Stimulated activated naive CD8-positive, alpha-beta T cell treated with anti-CD3 and anti-CD28 coated beads, Interleukin-15, Interleukin-2, amounts not matched to agents 100 ng/mL and 50 ng/mL, for 24 hours (primary cell): ENCODE measurements at regions not wholly inside any gene's neighbourhood (a gene's known extent, or its start where the extent isn't known, plus 50 kb on each side); places are given as distances from the start of the nearest gene placed in this dataset.

Experiments used
- H3K27ac Mint-ChIP-seq: one replicate; pipeline ENCODE4 v1.8.0; 2021; ENCODE audit warnings: mild to moderate bottlenecking, mixed read lengths
- H3K27me3 Mint-ChIP-seq: one replicate; pipeline ENCODE4 v1.8.0; 2021; ENCODE audit warnings: mixed read lengths
- H3K36me3 Mint-ChIP-seq: one replicate; pipeline ENCODE4 v1.8.0; 2021; ENCODE audit warnings: low read depth, mixed read lengths
- H3K4me1 Mint-ChIP-seq: one replicate; pipeline ENCODE4 v1.8.0; 2021; ENCODE audit warnings: low read depth, mixed read lengths
- H3K4me3 Mint-ChIP-seq: one replicate; pipeline ENCODE4 v1.8.0; 2021; ENCODE audit warnings: mild to moderate bottlenecking, mixed read lengths
- H3K9me3 Mint-ChIP-seq: one replicate; pipeline ENCODE4 v1.8.0; 2021; ENCODE audit warnings: mixed read lengths

DNA sequence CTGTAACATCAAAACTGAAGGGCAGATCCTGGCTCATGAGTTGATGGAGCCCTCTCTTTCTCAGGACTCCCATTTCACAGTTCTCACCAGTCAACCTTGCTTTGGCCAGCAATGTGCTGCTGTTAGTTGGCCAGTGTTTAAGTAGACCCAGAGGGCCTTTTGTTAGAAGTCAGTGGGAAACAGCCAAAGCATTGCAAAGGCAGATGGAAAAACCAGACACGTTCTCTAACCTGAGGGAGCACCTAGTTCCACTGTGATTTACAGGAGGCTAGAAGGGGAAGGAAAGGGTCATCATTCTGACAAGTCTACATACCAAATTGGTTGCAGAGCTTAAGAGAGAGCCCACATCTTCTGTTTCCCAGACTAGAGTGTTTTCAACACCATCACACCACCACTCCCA, 196.4 kb downstream of the OPA1 start:
- no peaks in the 10 kb centered on the region for H3K9me3 Mint-ChIP-seq
- no peaks in the 10 kb centered on the region for H3K36me3 Mint-ChIP-seq
- H3K27me3 Mint-ChIP-seq = peaks cover 51% of the 10 kb centered on the region
- H3K27ac Mint-ChIP-seq = no peak overlapping the region
- H3K4me1 Mint-ChIP-seq = no peaks in the 10 kb centered on the region
- H3K4me3 Mint-ChIP-seq = no peak overlapping the region

DNA sequence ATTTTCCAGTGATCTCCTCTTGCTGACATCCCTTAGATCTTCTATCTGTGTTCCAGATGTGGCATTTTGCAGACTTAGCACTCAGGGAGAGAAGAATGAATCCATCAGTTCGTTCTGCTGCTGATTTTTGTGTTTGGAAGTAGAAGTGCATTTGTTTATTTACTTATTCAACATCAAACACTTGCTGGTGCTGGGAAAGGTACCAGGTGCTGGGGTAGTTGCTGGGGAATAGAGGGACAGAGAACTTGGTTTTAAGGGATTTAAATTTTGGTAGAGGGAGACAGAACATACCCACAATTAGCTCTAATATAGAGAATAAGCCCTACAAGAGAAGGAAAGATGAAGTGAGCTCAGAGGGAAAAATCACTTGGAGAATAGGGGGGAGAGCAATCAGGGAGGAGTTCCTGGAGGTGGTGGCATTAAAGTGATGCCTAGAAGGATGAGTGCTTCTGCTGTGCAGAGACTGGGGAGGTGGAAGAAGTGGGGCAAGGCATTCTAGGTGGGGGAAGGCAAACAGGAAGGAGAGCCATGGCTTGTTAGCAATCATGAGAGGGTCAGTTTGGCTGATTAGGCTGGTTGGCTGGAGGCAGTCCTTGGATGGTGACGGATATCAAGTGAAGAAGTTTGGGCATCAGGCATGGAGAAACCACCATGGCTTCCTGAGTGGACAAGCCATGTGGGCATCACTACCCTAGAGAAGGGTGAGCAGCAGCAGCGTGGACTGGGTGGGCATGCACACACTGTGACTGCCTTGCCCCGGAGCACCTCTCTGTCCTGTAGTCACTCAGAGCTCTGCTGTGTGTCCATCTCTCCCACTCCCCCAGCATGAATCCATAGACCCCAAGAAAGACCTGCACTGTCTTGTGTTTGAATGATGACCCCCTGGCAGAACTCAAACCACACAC, 197.3 kb downstream of the OPA1 start:
- H3K9me3 Mint-ChIP-seq = no peaks in the 10 kb centered on the region
- no peak overlapping the region for H3K4me3 Mint-ChIP-seq
- H3K4me1 Mint-ChIP-seq = no peaks in the 10 kb centered on the region
- peaks cover 49% of the 10 kb centered on the region for H3K27me3 Mint-ChIP-seq
- H3K27ac Mint-ChIP-seq = no peak overlapping the region
- H3K36me3 Mint-ChIP-seq = no peaks in the 10 kb centered on the region

DNA sequence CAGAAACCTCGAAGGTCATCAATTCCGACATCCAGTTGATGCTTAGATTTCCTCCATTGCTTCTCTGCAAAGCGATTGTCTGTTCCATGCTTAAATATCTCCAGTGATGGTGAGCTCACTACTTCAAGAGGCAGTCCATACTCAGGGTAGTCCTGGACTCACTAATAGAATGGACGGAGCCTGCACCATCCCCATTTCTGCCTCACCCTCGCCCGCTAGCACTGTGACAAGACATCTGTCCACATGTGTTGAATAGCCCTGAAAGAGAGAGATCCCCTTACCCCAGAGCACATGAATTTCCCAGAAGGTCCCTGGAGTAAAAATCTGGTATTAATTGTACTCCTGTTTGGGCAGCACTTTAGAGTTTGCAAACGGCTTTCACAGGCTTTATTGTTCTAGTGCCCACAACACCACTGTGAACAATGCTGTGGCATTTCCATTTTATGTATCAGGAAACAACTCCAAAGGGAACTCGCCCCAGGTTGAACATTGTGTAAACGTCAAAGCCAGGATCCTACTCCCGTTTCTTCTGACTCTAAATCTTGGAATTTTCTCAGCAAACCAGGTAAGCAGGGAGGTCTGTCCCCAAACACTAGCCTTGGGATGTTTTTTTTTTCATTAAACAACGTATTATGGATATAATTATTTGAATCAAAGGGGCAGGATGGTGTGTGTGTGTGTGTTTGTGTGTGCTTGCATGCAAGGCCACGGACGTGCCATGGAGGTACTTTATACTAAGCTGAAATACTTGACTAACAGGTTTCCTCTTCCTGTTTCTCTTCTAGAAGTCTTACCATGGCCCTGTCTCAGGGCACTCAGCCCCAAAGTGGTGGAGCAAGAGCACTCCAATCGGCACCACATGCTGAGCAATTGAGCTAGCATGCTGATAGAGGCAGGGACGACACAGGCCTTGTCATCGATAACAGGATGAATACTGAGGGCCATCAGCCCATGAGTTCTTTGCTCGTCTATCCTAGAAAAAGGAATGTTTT, 198.3 kb downstream of the OPA1 start:
- Mint-ChIP-seq H3K4me3 (no peak overlapping the region), H3K4me1 (no peaks in the 10 kb centered on the region), H3K9me3 (no peaks in the 10 kb centered on the region), H3K36me3 (no peaks in the 10 kb centered on the region), H3K27ac (no peak overlapping the region), H3K27me3 (peaks cover 54% of the 10 kb centered on the region)

DNA sequence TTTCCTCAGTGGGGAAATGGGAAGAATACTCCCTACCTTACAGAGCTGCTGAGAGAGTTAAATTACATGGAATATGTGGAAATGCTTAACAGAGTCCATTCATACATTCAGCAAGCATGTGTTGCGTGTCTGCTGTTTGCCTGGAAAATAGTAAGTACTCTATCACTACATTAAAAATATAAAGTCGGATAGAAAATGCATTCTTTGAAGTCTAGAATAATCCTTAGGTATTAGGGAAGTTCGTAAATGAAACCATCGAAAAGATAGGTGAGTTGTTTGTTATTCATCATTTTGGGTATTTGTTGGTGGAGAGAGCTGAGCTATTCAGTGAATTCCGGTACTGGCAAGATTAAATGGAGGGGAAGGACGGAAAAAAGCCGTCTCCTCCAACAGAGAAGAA, 200.1 kb downstream of the OPA1 start:
- peaks cover 45% of the 10 kb centered on the region for H3K27me3 Mint-ChIP-seq
- no peaks in the 10 kb centered on the region for H3K9me3 Mint-ChIP-seq

DNA sequence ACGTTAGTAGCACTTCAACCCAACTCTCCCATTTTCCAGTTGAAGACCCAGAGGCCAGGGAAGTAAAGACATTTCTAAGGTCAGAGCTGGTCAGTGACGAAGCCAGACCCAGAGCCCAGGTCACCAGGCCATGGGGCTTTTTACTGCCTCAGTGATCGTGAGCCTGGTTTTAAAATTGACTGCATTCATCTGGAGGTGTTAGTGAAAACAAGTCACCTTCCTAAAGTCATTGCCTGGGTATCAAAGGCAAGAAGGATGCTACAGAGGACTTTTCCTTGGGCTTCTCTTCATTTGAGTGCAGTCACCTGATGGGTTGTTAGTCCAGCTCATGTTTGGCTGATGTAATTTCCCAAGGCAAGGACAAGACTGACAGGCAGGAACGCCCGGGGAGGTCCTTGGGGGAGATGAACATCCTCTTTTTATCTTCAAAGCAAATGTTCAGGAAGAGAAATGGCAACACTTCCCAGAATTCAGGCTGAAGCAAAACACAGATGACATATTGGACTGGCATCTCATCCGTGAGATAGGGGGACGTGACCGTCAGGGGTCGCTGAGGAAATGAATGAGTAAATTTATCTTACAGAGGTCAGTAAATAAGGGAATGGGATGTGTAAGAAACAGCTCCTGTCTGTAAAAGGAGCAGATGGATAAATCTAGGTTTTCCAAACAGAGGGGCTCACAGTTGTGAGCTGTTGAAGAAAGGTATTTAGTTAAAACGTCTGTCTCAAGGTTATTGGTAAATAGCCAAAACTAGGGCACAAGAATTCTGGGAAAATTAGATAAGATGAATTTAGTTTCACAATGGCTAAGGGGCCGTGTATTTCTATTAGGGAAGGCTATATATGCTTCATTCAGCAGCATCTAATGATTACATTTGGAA, 201.2 kb downstream of the OPA1 start:
- H3K4me3 Mint-ChIP-seq = no peak overlapping the region
- H3K9me3 Mint-ChIP-seq = no peaks in the 10 kb centered on the region
- H3K27ac Mint-ChIP-seq = no peak overlapping the region
- H3K27me3 Mint-ChIP-seq = peaks cover 37% of the 10 kb centered on the region
- no peaks in the 10 kb centered on the region for H3K4me1 Mint-ChIP-seq
- H3K36me3 Mint-ChIP-seq = no peaks in the 10 kb centered on the region

More for the DNA sequence above, 200.1 kb downstream of the OPA1 start:
- Mint-ChIP-seq H3K36me3 (no peaks in the 10 kb centered on the region), H3K27ac (no peak overlapping the region), H3K4me1 (no peaks in the 10 kb centered on the region), H3K4me3 (no peak overlapping the region)

DNA sequence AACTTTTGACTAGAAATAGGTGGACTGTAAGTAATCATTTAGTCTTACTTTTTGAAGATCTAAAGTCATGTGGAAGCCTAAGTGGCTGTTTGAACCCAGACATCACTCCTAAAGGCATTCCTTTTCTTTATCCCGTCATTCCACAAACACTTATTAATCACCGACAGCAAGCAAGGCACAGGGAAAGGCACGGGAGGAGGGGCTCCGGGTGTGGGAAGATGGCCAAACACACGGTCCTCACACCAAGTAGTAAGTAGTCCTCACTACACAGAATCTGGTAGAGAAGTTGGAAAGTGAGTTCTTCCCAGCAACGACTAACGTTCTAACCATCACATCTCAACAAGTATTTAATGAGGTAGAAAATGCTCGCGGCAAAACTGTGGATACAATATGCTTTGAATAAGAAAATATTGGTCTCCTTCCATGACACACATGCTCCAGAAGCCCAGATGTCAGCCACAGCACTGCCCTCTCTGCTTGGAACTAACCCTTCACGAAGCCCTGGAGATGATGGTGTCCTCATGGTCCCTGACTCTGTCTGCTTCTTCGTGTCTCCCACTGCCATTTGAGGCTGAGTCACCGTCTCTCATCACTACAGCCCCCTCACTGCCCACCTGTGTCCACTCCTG, 202.2 kb downstream of the OPA1 start:
- no peak overlapping the region for H3K27ac Mint-ChIP-seq
- H3K4me1 Mint-ChIP-seq = no peaks in the 10 kb centered on the region
- H3K9me3 Mint-ChIP-seq = no peaks in the 10 kb centered on the region

DNA sequence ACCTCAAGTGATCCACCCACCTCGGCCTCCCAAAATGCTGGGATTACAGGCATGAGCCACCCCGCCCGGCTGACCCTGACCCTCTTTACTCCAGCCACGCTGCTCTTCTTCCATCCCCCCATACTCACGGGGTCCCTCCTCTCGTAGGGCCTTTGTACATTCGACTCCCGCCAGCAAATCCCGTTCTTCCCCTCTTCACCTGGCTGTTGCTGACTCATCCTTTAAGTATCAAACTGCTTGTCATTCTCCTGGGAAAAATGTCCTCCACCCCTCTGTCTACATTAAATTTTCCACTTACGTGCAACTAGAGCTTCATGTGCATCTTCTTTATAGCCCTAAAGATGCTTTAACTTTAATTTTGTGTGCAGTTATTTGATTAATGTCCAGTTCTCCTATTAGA, 203.1 kb downstream of the OPA1 start:
- no peaks in the 10 kb centered on the region for H3K4me1 Mint-ChIP-seq
- H3K4me3 Mint-ChIP-seq = no peak overlapping the region
- no peaks in the 10 kb centered on the region for H3K9me3 Mint-ChIP-seq
- no peaks in the 10 kb centered on the region for H3K36me3 Mint-ChIP-seq
- H3K27me3 Mint-ChIP-seq = peaks cover 32% of the 10 kb centered on the region
- no peak overlapping the region for H3K27ac Mint-ChIP-seq

More for the DNA sequence above, 202.2 kb downstream of the OPA1 start:
- Mint-ChIP-seq H3K36me3 (no peaks in the 10 kb centered on the region), H3K4me3 (no peak overlapping the region), H3K27me3 (peaks cover 37% of the 10 kb centered on the region)

DNA sequence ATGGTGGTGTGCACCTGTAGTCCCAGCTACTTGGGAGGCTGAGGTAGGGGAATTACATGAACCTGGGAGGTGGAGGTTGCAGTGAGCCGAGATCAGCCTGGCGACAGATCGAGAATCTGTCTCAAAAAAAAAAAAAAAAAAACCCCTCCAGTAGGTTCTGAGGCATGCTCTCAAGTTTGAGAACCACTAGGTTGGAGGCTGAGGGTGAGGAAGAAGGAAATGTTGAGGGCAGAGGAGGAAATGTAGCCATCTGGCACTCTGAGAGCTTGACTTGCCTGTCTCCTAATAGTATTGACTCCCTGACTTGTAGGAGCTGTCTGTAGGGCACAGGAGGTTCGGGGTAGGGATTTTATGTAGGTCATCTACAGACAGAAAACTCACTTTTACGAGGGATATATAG, 204.6 kb downstream of the OPA1 start:
- H3K4me1 Mint-ChIP-seq = no peaks in the 10 kb centered on the region
- no peak overlapping the region for H3K4me3 Mint-ChIP-seq
- H3K27me3 Mint-ChIP-seq = peaks cover 21% of the 10 kb centered on the region
- H3K36me3 Mint-ChIP-seq = no peaks in the 10 kb centered on the region
- H3K27ac Mint-ChIP-seq = no peak overlapping the region
- no peaks in the 10 kb centered on the region for H3K9me3 Mint-ChIP-seq

DNA sequence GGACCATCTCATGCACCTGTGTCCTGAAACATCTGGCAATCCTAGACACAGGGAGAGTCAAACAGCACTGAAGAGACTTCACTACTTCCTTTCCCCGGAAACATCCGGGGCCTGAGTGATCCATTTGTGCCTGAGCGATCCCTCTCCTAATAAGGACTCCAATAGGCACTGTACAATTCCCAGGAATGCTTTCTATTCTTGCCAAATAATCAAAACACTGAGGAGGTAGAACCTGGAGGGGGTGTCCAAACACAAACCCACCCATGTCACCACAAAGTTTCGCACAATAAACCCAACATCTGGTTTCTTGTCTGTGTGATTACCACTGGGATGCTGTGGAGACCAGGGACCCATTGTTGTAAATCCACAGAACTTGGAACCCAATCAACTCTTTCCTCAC, 205.0 kb downstream of the OPA1 start:
- Mint-ChIP-seq H3K27me3 (peaks cover 17% of the 10 kb centered on the region), H3K4me1 (no peaks in the 10 kb centered on the region), H3K27ac (no peak overlapping the region), H3K4me3 (no peak overlapping the region), H3K36me3 (no peaks in the 10 kb centered on the region), H3K9me3 (no peaks in the 10 kb centered on the region)

DNA sequence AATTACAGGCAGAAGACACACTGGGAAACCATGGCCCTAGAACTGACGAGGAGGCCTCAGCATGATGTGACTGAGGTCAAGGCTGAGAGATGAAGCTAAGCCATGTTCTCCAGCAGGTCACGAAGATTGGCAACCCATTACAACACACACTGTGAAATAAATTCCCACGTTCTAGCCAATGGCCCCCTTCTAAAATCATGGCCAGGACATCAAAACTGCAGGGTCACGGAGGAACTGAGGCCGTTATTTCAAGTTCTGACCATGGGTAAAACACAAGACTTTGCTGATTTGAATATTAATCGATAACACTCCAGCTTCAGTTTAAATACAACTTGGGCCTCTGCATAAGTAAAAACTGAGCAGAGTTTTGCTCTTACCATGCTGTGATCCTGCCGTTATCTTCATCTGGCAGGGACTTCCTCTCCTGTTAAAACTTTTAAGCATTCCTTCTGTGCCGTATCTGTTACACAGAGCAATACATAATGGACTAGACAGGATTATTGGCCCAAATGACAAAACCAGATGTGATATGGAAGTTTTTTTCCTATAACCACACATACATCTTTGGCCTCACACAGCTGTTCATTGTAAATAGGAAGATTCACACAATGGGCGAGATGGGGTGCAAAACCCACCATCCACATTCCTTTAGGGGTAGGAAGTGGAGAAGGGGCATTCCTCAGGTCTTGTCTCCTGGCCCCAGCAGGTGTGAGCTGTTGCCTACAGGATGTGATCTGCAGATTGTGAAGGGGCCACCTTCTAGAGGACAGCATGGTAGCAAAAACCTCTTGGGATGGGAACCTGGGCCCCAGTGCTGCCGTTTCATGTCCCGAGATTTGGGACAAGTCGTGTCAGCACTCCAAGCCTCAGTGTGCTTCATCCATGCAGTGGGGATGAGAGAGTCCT, 207.4 kb downstream of the OPA1 start:
- no peaks in the 10 kb centered on the region for H3K36me3 Mint-ChIP-seq
- no peaks in the 10 kb centered on the region for H3K4me1 Mint-ChIP-seq
- H3K27me3 Mint-ChIP-seq = peaks cover 8% of the 10 kb centered on the region
- no peak overlapping the region for H3K4me3 Mint-ChIP-seq
- no peak overlapping the region for H3K27ac Mint-ChIP-seq
- H3K9me3 Mint-ChIP-seq = no peaks in the 10 kb centered on the region

DNA sequence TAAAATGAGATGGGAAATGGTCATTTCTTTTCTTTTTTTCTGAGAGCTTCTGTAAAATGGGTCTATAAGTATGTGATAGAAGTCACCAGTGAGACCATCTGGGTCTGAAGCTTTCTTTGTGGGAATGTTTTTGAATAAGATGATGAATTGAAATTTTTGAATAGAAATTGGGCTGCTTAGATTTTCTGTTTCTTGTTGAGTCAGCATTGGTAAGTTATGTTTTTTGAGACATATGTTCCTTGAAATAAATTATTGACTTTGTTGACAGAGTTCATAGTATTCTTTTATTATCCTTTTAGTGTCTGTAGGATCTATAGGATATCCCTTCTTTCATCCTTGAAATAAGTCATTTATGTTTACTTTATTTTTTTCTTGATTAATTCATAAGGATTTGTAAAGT, 208.1 kb downstream of the OPA1 start:
- Mint-ChIP-seq H3K9me3 (no peaks in the 10 kb centered on the region), H3K4me3 (no peak overlapping the region), H3K36me3 (no peaks in the 10 kb centered on the region), H3K27me3 (peaks cover 4% of the 10 kb centered on the region), H3K4me1 (no peaks in the 10 kb centered on the region), H3K27ac (no peak overlapping the region)

DNA sequence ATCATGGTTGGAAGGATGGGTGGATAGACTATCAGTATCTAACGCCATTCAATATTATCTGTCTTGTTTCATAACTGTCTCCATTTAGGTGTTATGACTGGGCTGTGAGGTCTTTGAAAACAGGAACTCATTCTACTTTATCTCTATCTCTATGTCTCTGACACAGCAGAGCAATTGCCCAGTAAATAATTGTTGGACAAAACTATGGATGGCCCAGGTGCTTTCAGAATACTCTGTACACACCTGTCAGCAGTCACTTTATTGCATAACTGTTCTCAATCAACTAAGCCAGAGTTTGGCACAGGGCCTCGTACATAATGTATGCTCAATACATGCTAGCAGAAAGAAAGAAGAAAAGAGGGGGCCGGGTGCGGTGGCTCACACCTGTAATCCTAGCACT, 210.3 kb downstream of the OPA1 start:
- H3K27ac Mint-ChIP-seq = no peak overlapping the region
- H3K4me3 Mint-ChIP-seq = no peak overlapping the region
- no peaks in the 10 kb centered on the region for H3K4me1 Mint-ChIP-seq
- H3K36me3 Mint-ChIP-seq = no peaks in the 10 kb centered on the region
- H3K9me3 Mint-ChIP-seq = no peaks in the 10 kb centered on the region
- H3K27me3 Mint-ChIP-seq = peaks cover 5% of the 10 kb centered on the region

DNA sequence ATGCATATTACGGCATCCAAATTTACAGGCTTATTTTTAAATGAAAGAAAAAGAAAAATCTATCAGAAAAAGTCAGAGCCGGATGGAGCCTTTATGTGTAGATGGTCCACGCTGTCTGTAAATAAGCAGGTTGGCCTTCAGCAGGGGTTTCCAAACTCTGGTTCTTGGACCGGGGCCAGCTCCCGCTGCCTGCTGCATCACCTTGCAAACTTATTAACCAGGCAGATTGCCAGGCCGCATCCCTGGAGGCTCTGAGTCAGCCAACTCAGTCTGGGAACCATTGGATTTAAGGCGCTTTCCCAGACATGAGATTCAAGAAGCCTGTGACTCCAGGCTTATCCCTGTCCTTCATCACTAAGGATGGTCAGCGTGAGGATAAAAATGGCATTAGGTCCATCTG, 212.4 kb downstream of the OPA1 start:
- Mint-ChIP-seq H3K4me1 (no peaks in the 10 kb centered on the region), H3K4me3 (no peak overlapping the region), H3K9me3 (no peaks in the 10 kb centered on the region), H3K36me3 (no peaks in the 10 kb centered on the region), H3K27ac (no peak overlapping the region), H3K27me3 (peaks cover 5% of the 10 kb centered on the region)
